CD4-positive, alpha-beta T cell treated with Interferon gamma for 1 hour (primary cell): ENCODE measurements at regions not wholly inside any gene's neighbourhood (a gene's known extent, or its start where the extent isn't known, plus 50 kb on each side); places are given as distances from the start of the nearest gene placed in this dataset.
"Not testable (repeated sequence)": the region's sequence is repeated elsewhere in the genome, so short reads cannot be mapped to it uniquely, and the experiment has no call there.

Experiments used
- DNase-seq: peaks from one replicate; pipeline ENCODE4 v3.0.0-alpha.2; 2020

- DNase-seq: peak; percentile 41
Measured at GRCh38 chr4:105059337-105059736, 87.3 kb upstream of the TET2 start.

DNA sequence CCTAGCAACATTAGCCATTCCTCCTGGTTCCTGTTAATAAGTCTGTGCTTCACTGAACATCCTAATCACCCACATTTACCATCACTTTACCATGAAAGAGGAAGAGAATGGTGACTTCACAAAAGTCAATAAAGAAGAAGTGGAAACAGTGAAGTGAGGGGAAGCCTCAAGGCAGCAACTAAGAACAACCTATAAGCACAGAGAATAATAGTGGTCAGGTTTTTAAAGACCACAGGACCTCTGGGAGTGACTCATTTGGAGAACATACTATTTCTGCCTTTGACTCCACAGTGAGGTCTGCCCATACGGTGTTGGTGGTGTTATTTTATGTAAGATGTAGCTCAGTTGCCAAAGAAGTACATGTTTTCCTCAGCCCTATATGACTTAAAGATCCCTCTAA lies 86.0 kb upstream of the TET2 start:
- DNase-seq: peak; percentile 12

GRCh38 chr4:105061136-105061696 lies 85.5 kb upstream of the TET2 start:
- peak; percentile 46 for DNase-seq

DNA sequence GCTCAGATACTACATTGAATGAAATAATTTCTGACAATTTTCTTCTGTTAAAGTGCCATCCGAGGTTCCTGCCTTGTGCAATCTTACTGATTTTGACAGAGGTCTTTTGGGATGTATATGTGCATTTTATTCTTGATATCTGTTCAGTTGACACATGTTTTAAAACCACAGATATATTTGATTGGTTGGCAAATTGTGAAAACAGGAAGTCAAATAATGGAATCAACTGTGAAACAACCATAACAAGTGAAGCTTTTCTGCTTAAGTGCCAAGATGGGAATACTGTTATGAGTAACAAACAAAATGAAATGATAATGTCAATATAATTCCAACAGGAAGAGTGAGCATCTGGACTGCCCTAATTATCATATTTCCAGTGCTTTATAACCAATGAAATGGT lies 84.9 kb upstream of the TET2 start:
- no peak for DNase-seq

DNA sequence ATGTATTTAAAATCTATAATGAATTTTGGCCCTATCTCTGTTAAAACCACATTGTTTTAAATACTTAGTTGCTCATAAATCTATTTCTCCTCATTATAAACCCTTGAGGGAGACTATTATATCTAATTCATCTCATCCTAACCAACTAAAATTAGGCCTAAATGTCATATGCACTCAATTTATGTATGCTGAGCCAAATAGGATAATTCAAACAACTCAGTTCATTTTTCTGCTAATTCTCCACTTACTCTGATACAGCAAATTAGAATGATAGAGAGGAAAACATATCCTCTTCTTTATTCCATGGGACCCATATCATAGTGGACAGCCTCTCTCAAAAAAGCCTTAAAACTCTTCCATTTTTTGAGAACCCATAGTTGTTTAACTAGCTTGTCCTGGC lies 80.3 kb upstream of the TET2 start:
- DNase-seq: no peak

DNA sequence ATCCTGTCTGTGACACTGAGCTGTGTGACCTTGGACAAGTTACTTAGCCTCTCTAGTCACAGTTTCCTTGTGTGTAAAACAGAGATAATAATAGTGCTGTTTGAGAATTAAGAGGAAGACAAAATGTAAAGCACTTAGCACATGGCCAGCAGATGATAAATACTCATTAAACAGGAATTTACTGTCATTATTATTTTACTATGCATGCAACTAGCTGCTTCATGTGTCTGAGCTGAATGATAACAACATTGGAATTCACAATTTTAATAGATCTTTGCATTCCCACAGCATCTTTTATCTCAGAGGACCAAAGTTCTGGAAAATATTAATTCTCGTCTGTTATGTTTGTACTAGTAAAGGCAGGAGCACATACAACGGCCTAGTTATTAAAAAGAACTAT lies 79.2 kb upstream of the TET2 start:
- no peak for DNase-seq

DNA sequence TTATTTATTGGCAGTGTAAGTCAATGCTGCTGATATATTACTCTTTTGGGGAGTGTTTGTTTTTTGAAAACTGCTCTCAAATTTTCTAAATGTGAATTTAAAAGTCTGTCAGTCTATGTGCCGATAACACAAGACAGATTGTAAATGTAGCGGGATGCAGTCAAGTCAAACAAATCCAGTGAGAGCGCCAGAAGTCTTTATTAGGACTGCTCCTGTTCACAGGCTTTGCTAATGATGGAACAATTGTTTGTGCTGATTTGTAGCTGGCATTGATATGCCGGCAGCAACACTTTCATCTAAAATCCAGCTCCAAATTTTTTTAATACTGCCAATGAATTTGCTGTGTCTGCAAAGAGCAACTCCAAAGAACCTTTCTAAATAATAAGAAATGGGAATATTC lies 78.7 kb upstream of the TET2 start:
- DNase-seq: no peak

GRCh38 chr4:105068516-105068915 lies 78.2 kb upstream of the TET2 start:
- no peak for DNase-seq

DNA sequence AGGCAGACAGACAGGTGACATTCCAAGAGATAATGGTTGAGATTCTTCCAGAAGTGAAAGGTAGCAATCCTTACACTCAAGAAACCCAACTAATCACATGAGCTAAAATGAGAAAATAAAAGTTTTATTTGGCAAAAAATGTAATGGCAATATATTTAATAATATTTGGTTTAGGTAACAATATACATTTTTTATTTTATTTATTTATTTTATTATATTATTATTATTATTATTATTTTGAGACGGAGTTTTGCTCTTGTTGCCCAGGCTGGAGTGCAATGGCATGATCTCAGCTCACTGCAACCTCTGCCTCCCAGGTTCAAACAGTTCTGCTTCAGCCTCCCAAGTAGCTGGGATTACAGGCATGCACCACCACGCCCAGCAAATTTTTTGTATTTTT lies 74.6 kb upstream of the TET2 start:
- DNase-seq: not testable (repeated sequence)

- no peak for DNase-seq
Measured at GRCh38 chr4:105074097-105074496, 72.6 kb upstream of the TET2 start.

- DNase-seq: no peak
Measured at GRCh38 chr4:105075045-105075444, 71.6 kb upstream of the TET2 start.

DNA sequence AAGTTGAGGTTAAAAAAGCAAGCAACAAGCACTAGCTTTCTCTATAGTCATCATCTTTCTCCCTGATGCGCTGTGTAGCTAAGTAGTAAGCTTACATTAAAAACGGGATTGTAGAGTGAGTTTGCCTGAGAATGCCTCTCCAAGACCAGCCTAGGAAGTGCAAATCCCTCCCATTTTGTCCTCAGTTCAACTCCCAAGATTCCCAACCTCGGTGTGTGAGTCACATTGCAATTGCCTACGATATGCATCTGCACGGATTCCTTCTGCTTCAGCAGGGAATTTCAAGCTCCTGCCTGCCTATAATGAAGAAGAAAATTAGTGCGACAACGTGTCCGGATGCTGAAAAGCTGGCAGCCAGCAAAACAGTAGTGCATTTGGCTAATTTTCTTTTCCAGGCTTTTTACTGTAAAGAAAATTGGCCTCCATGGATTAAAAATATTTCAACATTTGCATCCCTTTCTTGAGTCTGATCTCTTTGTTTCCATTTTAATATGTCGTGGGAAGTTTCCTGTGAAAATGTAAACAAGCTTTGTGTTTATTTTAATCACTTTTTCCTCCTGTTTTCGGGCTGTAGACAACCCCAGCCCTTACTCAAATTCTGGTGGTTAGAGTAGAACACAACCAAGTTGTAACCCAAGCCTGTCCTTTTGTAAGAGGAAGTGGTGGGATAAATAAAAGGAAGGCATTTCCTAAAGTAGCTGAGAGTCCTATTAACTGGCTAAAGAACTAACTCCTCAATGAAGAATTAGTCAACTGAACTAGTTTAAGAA lies 58.4 kb upstream of the TET2 start:
- DNase-seq: no peak

DNA sequence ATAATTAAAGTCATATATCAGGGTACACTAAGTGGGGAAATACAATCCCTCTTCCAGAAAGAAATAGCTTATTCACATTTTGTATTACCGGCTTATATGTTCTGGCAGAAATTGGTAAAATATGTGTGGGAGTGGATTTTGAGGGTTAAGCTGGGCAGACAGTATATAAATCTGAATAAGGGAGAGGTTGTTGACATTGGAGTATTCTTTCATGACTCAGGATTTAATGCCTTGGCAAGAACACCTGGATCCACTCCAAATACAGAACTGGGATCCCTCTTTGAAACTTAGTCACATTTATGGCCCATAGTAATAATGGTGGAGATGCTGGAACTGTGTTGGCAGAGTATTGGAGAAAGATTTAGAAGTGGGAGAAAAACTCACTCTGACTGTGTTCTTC lies 54.3 kb upstream of the TET2 start:
- DNase-seq: no peak

- DNase-seq: no peak
Measured at GRCh38 chr4:105092768-105093167, 53.9 kb upstream of the TET2 start.

DNA sequence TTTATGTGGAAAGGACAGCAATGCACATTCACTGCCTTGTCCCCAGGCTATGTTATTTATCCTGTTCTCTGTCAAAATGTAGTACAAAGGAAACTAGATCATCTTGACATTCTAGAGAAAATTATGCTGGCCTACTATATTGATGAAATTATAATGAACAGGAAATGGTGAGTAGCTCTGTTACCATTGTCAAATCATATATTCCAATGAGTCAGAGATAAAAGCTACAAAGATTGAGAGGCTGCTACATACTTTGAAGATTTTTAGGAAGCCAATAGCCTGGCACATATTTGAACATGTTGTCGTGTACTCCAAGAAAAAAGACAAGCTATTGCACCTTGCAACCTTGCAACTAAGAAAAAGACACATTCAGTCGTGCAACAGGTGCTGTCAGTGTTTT lies 52.7 kb upstream of the TET2 start:
- DNase-seq: no peak
